ENCODE measurements at regions not wholly inside any gene's neighbourhood (a gene's known extent, or its start where the extent isn't known, plus 50 kb on each side); places are given as distances from the start of the nearest gene placed in this dataset.

DNA sequence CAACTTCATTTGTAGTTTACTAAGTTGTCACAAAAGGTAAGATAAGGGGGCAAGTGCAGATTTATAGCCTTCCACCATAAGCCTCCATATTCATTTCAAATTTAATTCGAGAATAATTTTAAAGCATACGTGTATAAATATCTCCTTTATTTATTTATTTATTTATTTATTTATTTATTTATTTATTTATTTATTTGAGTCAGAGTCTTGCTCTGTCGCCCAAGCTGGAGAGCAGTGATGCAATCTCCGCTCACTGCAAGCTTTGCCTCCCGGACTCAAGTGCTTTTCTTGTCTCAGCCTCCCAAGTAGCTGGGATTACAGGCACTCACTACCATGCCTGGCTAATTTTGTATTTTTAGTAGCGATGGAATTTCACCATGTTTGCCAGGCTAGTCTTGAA, 523.4 kb downstream of the FAT4 start:
- BruUV-seq (replicated peaks), result no TSS peak

DNA sequence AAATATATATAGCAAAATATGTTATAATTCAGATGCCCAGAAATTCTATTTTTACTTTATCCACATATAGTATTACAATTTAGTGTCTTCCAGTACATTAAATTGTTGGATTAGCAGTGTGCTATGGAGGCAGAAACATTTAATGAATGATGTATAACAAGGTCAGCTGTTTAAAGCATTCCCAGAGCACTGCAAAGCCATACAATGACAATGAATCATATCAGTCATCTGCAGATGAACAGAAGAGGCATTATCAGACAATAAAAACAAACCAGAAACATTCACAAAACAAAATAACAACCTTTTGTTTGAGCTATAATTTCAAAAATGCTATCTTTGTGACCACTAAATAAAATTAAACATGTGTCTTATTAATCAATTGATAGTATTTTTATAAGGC, 524.2 kb downstream of the FAT4 start:
- H3K9ac ChIP-seq (ENCODE audit: control insufficient read depth, insufficient read depth, low read length), result no peak overlapping the region
- ATAC-seq (no peak), FAIRE-seq (no peak), DNase-seq (ENCODE audit: low read depth, low spot score) (no peak)
- H3K36me3 ChIP-seq (ENCODE audit: control insufficient read depth in 2 of 2, insufficient read depth in 2 of 2, low read length in 1 of 2), result no peaks in the 10 kb centered on the region
- no peak overlapping the region for H2AFZ ChIP-seq (ENCODE audit: control insufficient read depth, low read depth, low read length)
- H3K4me3 ChIP-seq, result no peak overlapping the region
- no peaks in the 10 kb centered on the region for H3K79me2 ChIP-seq (ENCODE audit: control insufficient read depth, insufficient read depth, low read length)
- H3K27ac ChIP-seq (ENCODE audit: control insufficient read depth, insufficient read depth), result no peak overlapping the region
- in situ Hi-C loops (cut with MboI) (no loop called here), intact Hi-C loops (cut with micrococcal nuclease; ENCODE audit: unreplicated experiment) (no loop called here)
- no peaks in the 10 kb centered on the region for H3K4me1 ChIP-seq (ENCODE audit: control insufficient read depth, insufficient read depth, low read length)
- no peaks in the 10 kb centered on the region for H3K27me3 ChIP-seq (replicated peaks in 1 of 2; ENCODE audit: control insufficient read depth in 2 of 2, insufficient read depth in 2 of 2, low read length in 1 of 2)
- CTCF ChIA-PET, result interaction anchor here (1.0 to 1.7 kb wide), 2 partner anchors 13 to 103 kb away, joined by 4 to 5 read pairs; no protein-coding TSS in a partner anchor
- SMC1A ChIA-PET (ENCODE audit: uncharacterized antibody, unreplicated experiment), result interaction anchor here (1.3 to 1.5 kb wide), 3 partner anchors 9 to 525 kb away, joined by 3 to 5 read pairs (median 4); no protein-coding TSS in a partner anchor
- POLR2A ChIA-PET, result interaction anchor here (1.2 kb wide), 1 partner anchor 22 kb away, joined by 4 read pairs; no protein-coding TSS in a partner anchor
- H3K4me2 ChIP-seq (ENCODE audit: control insufficient read depth, insufficient read depth), result no peak overlapping the region
- BruUV-seq (replicated peaks), result no TSS peak
- no peaks in the 10 kb centered on the region for H4K20me1 ChIP-seq (ENCODE audit: control insufficient read depth, insufficient read depth)
- H3K9me3 ChIP-seq (replicated peaks; ENCODE audit: control insufficient read depth, insufficient read depth, low read length), result no peaks in the 10 kb centered on the region
- RAD21 ChIA-PET (ENCODE audit: unreplicated experiment), result interaction anchor here (1.5 kb wide), 1 partner anchor 39 kb away, joined by 3 read pairs; no protein-coding TSS in a partner anchor
- TF ChIP-seq, protein P1, sequence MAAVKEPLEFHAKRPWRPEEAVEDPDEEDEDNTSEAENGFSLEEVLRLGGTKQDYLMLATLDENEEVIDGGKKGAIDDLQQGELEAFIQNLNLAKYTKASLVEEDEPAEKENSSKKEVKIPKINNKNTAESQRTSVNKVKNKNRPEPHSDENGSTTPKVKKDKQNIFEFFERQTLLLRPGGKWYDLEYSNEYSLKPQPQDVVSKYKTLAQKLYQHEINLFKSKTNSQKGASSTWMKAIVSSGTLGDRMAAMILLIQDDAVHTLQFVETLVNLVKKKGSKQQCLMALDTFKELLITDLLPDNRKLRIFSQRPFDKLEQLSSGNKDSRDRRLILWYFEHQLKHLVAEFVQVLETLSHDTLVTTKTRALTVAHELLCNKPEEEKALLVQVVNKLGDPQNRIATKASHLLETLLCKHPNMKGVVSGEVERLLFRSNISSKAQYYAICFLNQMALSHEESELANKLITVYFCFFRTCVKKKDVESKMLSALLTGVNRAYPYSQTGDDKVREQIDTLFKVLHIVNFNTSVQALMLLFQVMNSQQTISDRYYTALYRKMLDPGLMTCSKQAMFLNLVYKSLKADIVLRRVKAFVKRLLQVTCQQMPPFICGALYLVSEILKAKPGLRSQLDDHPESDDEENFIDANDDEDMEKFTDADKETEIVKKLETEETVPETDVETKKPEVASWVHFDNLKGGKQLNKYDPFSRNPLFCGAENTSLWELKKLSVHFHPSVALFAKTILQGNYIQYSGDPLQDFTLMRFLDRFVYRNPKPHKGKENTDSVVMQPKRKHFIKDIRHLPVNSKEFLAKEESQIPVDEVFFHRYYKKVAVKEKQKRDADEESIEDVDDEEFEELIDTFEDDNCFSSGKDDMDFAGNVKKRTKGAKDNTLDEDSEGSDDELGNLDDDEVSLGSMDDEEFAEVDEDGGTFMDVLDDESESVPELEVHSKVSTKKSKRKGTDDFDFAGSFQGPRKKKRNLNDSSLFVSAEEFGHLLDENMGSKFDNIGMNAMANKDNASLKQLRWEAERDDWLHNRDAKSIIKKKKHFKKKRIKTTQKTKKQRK (IDR thresholded peaks at IDR 0.05; ENCODE audit: low read depth, low read length), result no peak
- TF ChIP-seq SMAD5 (IDR thresholded peaks at IDR 0.05; ENCODE audit: low read depth), result no peak
- no peak for TF ChIP-seq CBX5 (IDR thresholded peaks at IDR 0.05; ENCODE audit: low read depth)
- no peak for TF ChIP-seq HDAC2 (IDR thresholded peaks at IDR 0.05)
- TF ChIP-seq ZNF217 (IDR thresholded peaks at IDR 0.05), result no peak
- no peak for TF ChIP-seq ZZZ3 (IDR thresholded peaks at IDR 0.05; ENCODE audit: control insufficient read depth, insufficient read length, low read depth)
- TF ChIP-seq, protein P2, sequence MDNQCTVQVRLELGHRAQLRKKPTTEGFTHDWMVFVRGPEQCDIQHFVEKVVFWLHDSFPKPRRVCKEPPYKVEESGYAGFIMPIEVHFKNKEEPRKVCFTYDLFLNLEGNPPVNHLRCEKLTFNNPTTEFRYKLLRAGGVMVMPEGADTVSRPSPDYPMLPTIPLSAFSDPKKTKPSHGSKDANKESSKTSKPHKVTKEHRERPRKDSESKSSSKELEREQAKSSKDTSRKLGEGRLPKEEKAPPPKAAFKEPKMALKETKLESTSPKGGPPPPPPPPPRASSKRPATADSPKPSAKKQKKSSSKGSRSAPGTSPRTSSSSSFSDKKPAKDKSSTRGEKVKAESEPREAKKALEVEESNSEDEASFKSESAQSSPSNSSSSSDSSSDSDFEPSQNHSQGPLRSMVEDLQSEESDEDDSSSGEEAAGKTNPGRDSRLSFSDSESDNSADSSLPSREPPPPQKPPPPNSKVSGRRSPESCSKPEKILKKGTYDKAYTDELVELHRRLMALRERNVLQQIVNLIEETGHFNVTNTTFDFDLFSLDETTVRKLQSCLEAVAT (IDR thresholded peaks at IDR 0.05), result no peak
- no peak for TF ChIP-seq RAD21 (IDR thresholded peaks at IDR 0.05; ENCODE audit: insufficient read depth, low read depth, low read length)
- TF ChIP-seq, protein P3, sequence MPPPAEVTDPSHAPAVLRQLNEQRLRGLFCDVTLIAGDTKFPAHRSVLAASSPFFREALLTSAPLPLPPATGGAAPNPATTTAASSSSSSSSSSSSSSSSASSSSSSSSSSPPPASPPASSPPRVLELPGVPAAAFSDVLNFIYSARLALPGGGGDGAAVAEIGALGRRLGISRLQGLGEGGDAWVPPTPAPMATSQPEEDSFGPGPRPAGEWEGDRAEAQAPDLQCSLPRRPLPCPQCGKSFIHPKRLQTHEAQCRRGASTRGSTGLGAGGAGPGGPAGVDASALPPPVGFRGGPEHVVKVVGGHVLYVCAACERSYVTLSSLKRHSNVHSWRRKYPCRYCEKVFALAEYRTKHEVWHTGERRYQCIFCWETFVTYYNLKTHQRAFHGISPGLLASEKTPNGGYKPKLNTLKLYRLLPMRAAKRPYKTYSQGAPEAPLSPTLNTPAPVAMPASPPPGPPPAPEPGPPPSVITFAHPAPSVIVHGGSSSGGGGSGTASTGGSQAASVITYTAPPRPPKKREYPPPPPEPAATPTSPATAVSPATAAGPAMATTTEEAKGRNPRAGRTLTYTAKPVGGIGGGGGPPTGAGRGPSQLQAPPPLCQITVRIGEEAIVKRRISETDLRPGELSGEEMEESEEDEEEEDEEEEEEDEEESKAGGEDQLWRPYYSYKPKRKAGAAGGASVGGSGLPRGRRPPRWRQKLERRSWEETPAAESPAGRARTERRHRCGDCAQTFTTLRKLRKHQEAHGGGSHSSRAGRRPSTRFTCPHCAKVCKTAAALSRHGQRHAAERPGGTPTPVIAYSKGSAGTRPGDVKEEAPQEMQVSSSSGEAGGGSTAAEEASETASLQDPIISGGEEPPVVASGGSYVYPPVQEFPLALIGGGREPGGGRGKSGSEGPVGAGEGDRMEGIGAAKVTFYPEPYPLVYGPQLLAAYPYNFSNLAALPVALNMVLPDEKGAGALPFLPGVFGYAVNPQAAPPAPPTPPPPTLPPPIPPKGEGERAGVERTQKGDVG (CRISPR knock-in tag; IDR thresholded peaks at IDR 0.05), result no peak

More for the DNA sequence above, 523.4 kb downstream of the FAT4 start:
- H3K9ac ChIP-seq (ENCODE audit: control insufficient read depth, insufficient read depth, low read length), result no peak overlapping the region
- FAIRE-seq (no peak), DNase-seq (ENCODE audit: low read depth, low spot score) (no peak), ATAC-seq (no peak)
- H3K36me3 ChIP-seq (ENCODE audit: control insufficient read depth in 2 of 2, insufficient read depth in 2 of 2, low read length in 1 of 2), result no peaks in the 10 kb centered on the region
- no peaks in the 10 kb centered on the region for H3K9me3 ChIP-seq (replicated peaks; ENCODE audit: control insufficient read depth, insufficient read depth, low read length)
- ChIA-PET SMC1A (ENCODE audit: uncharacterized antibody, unreplicated experiment) (no interaction called here), RAD21 (ENCODE audit: unreplicated experiment) (interaction anchor here (1.5 kb wide), 1 partner anchor 38 kb away, joined by 3 read pairs; no protein-coding TSS in a partner anchor), POLR2A (no interaction called here), CTCF (interaction anchor here (1.2 kb wide), 1 partner anchor 74 kb away, joined by 3 read pairs; no protein-coding TSS in a partner anchor)
- H3K27ac ChIP-seq (ENCODE audit: control insufficient read depth, insufficient read depth), result no peak overlapping the region
- H3K27me3 ChIP-seq (replicated peaks in 1 of 2; ENCODE audit: control insufficient read depth in 2 of 2, insufficient read depth in 2 of 2, low read length in 1 of 2), result no peaks in the 10 kb centered on the region
- H3K4me3 ChIP-seq, result no peak overlapping the region
- no peak overlapping the region for H2AFZ ChIP-seq (ENCODE audit: control insufficient read depth, low read depth, low read length)
- in situ Hi-C loops (cut with MboI), result no loop called here
- H4K20me1 ChIP-seq (ENCODE audit: control insufficient read depth, insufficient read depth), result no peaks in the 10 kb centered on the region
- H3K4me2 ChIP-seq (ENCODE audit: control insufficient read depth, insufficient read depth), result no peak overlapping the region
- TF ChIP-seq JUND (IDR thresholded peaks at IDR 0.05; ENCODE audit: low read depth, low read length), result no peak
- no peak for TF ChIP-seq SMARCA5 (IDR thresholded peaks at IDR 0.05)
- H3K4me1 ChIP-seq (ENCODE audit: control insufficient read depth, insufficient read depth, low read length), result no peaks in the 10 kb centered on the region
- H3K79me2 ChIP-seq (ENCODE audit: control insufficient read depth, insufficient read depth, low read length), result no peaks in the 10 kb centered on the region
- 22% methylated on average over 6 of the region's 6 CpGs for WGBS (ENCODE audit: insufficient coverage, insufficient replicate concordance, low lambda C conversion rate, missing lambda C conversion rate)
- intact Hi-C loops (cut with micrococcal nuclease; ENCODE audit: unreplicated experiment), result no loop called here
